Spleen (tissue), 11 donors: ENCODE measurements at regions not wholly inside any gene's neighbourhood (a gene's known extent, or its start where the extent isn't known, plus 50 kb on each side); places are given as distances from the start of the nearest gene placed in this dataset.

ENCODE experiments used
- DNase-seq: peaks from one replicate; pipeline ENCODE4 v3.0.0-alpha.2; 2020
- H3K27ac ChIP-seq, 8 donors: fragments of 200-600 bp; sonication (generic) in 7 of 8; 1 replicate in 4 of 8; 2 replicates in 4 of 8; pipeline versions ENCODE4 v1.5.0 to v1.8.0; 2016 to 2021; ENCODE audit warnings: inconsistent platforms in 4 of 8, mild to moderate bottlenecking in 4 of 8, moderate library complexity in 1 of 8
- H3K27me3 ChIP-seq, 7 donors: fragments of 200-600 bp; sonication (generic) in 6 of 7; replicated peaks in 1 of 7; 1 replicate in 4 of 7; 2 replicates in 3 of 7; pipeline versions ENCODE4 v1.5.0 to v1.8.0; 2016 to 2021; ENCODE audit warnings: inconsistent platforms in 3 of 7, mild to moderate bottlenecking in 1 of 7
- H3K36me3 ChIP-seq, 6 donors: fragments of 200-600 bp; sonication (generic) in 5 of 6; 1 replicate in 4 of 6; 2 replicates in 2 of 6; pipeline versions ENCODE4 v1.5.0 to v1.8.0; 2016 to 2021; ENCODE audit warnings: inconsistent platforms in 2 of 6
- H3K4me1 ChIP-seq, 6 donors: fragments of 200-600 bp; sonication (generic) in 5 of 6; 1 replicate in 3 of 6; 2 replicates in 3 of 6; pipeline versions ENCODE4 v1.5.0 to v1.8.0; 2016 to 2021; ENCODE audit warnings: inconsistent platforms in 3 of 6
- H3K4me3 ChIP-seq, 8 donors: fragments of 200-600 bp; sonication (generic) in 7 of 8; 1 replicate in 4 of 8; 2 replicates in 4 of 8; pipeline versions ENCODE4 v1.5.0 to v1.8.0; 2016 to 2021; ENCODE audit warnings: inconsistent platforms in 4 of 8, mild to moderate bottlenecking in 4 of 8, moderate library complexity in 2 of 8
- H3K9me3 ChIP-seq, 8 donors: fragments of 200-600 bp; sonication (generic) in 7 of 8; 1 replicate in 4 of 8; 2 replicates in 4 of 8; pipeline versions ENCODE4 v1.5.0 to v1.8.0; 2016 to 2021; ENCODE audit warnings: inconsistent platforms in 4 of 8
- POLR2A ChIP-seq, 3 donors: fragments of 450-650 bp; IDR thresholded peaks; one replicate each; pipeline ENCODE4 v1.5.1; 2017; ENCODE audit warnings: antibody characterized with exemption in 3 of 3, mild to moderate bottlenecking in 1 of 3
- POLR2AphosphoS5 ChIP-seq, 3 donors: sonication (generic); formaldehyde crosslinking; IDR thresholded peaks; one replicate each; pipeline ENCODE4 v1.5.1; 2017; ENCODE audit warnings: antibody characterized with exemption in 3 of 3
- WGBS, 5 donors: extraction: QIAGEN DNeasy Blood & Tissue Kit in 3 of 5; methylation state at CpG; one replicate each; pipeline versions ENCODE4 v1.1.5 to v1.1.7; 2013 to 2018; 5-methylcytosine and 5-hydroxymethylcytosine counted together
- intact Hi-C: fragments of 100-400 bp; cut with DNase I; formaldehyde crosslinking; loops from one replicate; pipeline ENCODE4 v1.15.0; 2023; ENCODE audit warnings: low total_unique reads
- TF ChIP-seq, protein P1 (sequence below), 11 experiments: fragments of 200-600 bp in 7 of 11; fragments of 450-650 bp in 4 of 11; sonication (generic) in 4 of 11; IDR thresholded peaks in 8 of 11; conservative IDR thresholded peaks in 3 of 11; 1 replicate in 7 of 11; 2 replicates in 4 of 11; pipeline versions ENCODE4 v1.4.0 to v1.8.0; 2016 to 2021; ENCODE audit warnings: antibody characterized with exemption in 11 of 11, inconsistent platforms in 4 of 11, mild to moderate bottlenecking in 1 of 11
- donor health status: healthy with polysubstance abuse.
- donor health status: DM: no; HTN: no; CAD: no; lungs with moderate emphysema.
- donor health status: DM: no; HTN: no; CAD: no.
- donor health status: Bipolar disorder and iron deficiency.
- donor health status: healthy.
- donor health status: DM: no; HTN: no; CAD: no.
- donor health status: DM: yes; HTN: yes; CAD: no.

DNA sequence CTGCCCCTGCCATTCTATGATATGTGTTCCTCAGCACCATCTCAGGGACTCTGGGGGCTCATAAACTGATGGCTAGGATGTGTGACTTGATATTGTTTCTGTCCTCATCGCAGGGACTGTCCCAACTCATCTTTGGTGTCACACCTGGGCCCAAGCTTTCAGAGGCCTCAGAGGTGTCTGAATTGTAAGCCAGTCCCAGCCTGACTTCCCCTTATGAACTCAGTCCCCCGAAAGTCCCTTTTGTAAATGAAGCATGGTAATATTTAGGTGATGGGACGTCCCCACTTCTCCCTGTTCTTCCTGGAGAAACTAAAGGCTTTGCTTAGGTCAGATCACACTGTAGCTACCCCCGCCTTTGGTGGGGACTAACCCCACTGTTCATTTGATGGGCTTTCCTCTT lies 142.4 kb upstream of the TLE3 start:
- 48 to 76% (median 56%) methylated on average over 4 of the region's 4 CpGs for WGBS, 5 donors

DNA sequence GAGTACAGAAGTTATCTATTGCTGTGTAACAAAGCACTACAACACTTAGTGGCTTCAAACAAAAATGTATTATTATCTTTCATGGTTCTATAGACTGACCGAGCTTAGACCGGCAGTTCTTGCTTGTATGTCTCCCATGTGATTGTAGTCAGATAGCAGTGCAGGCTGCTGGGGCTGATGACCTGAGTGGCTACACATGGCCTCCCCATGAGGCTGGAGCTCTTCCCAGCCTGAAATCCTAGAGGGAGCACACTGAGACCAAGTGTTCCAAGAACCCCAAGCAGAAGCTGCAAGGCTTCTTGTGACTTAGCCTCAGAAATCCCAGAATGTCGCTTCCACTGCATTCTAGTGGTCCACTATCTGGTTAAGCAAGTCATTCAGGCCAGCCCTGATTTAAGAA lies 141.2 kb upstream of the TLE3 start:
- WGBS, 5 donors: 90 to 99% (median 96%) methylated on average over 3 of the region's 3 CpGs
- TF ChIP-seq POLR2A (IDR thresholded peaks at IDR 0.05): no peak
- TF ChIP-seq POLR2AphosphoS5 (IDR thresholded peaks at IDR 0.05): no peak
- TF ChIP-seq, protein P1, sequence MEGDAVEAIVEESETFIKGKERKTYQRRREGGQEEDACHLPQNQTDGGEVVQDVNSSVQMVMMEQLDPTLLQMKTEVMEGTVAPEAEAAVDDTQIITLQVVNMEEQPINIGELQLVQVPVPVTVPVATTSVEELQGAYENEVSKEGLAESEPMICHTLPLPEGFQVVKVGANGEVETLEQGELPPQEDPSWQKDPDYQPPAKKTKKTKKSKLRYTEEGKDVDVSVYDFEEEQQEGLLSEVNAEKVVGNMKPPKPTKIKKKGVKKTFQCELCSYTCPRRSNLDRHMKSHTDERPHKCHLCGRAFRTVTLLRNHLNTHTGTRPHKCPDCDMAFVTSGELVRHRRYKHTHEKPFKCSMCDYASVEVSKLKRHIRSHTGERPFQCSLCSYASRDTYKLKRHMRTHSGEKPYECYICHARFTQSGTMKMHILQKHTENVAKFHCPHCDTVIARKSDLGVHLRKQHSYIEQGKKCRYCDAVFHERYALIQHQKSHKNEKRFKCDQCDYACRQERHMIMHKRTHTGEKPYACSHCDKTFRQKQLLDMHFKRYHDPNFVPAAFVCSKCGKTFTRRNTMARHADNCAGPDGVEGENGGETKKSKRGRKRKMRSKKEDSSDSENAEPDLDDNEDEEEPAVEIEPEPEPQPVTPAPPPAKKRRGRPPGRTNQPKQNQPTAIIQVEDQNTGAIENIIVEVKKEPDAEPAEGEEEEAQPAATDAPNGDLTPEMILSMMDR (IDR thresholded peaks at IDR 0.05 in 8 of 11, conservative IDR thresholded peaks at IDR 0.05 in 3 of 11): no peak
- Histone ChIP-seq H3K4me3 (no peak overlapping the region), H3K27ac (no peak overlapping the region), H3K36me3 (no peaks in the 10 kb centered on the region), H3K4me1 (peaks cover 0 to 48% (median 6%) of the 10 kb centered on the region in 6 donors), H3K9me3 (no peaks in the 10 kb centered on the region), H3K27me3 (peaks cover 0 to 24% (median 0%) of the 10 kb centered on the region in 7 donors)
- intact Hi-C loops: no loop called here
- DNase-seq: peak; percentile 8

More for the DNA sequence above, 142.4 kb upstream of the TLE3 start:
- no peaks in the 10 kb centered on the region for H3K9me3 ChIP-seq
- TF ChIP-seq, protein P1 (IDR thresholded peaks at IDR 0.05 in 8 of 11, conservative IDR thresholded peaks at IDR 0.05 in 3 of 11): no peak
- TF ChIP-seq POLR2AphosphoS5 (IDR thresholded peaks at IDR 0.05) (no peak), POLR2A (IDR thresholded peaks at IDR 0.05) (no peak)
- H3K36me3 ChIP-seq: no peaks in the 10 kb centered on the region
- H3K4me3 ChIP-seq: no peak overlapping the region
- no peak overlapping the region for H3K27ac ChIP-seq
- peaks cover 0 to 49% (median 6%) of the 10 kb centered on the region in 6 donors for H3K4me1 ChIP-seq
- intact Hi-C loops: no loop called here
- DNase-seq: peak; percentile 73
- peaks cover 0 to 24% (median 0%) of the 10 kb centered on the region in 7 donors for H3K27me3 ChIP-seq

DNA sequence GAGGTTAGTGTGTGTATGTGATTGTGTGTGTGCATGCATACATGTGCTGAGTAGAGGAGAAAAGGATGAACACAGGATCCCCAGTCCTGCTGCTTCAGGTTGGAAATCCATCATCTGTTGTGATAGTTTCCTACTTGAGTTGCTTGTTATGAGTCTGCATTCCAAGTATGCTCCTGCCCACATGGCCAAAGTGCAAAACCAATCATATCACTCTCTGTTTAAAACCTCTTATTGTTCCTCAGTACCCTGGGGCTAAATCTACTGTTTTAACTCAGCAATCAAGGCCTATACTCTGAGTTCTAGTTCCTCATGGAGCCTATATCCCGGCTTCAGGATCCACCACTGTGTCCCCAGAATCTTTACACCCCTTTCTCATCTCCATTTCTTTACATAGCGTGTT lies 139.9 kb upstream of the TLE3 start:
- DNase-seq: no peak
- intact Hi-C loops: no loop called here
- peaks cover 0 to 14% (median 0%) of the 10 kb centered on the region in 7 donors for H3K27me3 ChIP-seq
- H3K4me3 ChIP-seq: no peak overlapping the region
- peaks cover 0 to 4% (median under 1%) of the 10 kb centered on the region in 8 donors for H3K9me3 ChIP-seq
- H3K27ac ChIP-seq: no peak overlapping the region
- no peaks in the 10 kb centered on the region for H3K36me3 ChIP-seq
- TF ChIP-seq, protein P1 (IDR thresholded peaks at IDR 0.05 in 8 of 11, conservative IDR thresholded peaks at IDR 0.05 in 3 of 11): no peak
- TF ChIP-seq POLR2AphosphoS5 (IDR thresholded peaks at IDR 0.05) (no peak), POLR2A (IDR thresholded peaks at IDR 0.05) (no peak)
- 91 to 100% (median 94%) methylated on average over 2 of the region's 2 CpGs for WGBS, 5 donors
- H3K4me1 ChIP-seq: peaks cover 0 to 36% (median 5%) of the 10 kb centered on the region in 6 donors

DNA sequence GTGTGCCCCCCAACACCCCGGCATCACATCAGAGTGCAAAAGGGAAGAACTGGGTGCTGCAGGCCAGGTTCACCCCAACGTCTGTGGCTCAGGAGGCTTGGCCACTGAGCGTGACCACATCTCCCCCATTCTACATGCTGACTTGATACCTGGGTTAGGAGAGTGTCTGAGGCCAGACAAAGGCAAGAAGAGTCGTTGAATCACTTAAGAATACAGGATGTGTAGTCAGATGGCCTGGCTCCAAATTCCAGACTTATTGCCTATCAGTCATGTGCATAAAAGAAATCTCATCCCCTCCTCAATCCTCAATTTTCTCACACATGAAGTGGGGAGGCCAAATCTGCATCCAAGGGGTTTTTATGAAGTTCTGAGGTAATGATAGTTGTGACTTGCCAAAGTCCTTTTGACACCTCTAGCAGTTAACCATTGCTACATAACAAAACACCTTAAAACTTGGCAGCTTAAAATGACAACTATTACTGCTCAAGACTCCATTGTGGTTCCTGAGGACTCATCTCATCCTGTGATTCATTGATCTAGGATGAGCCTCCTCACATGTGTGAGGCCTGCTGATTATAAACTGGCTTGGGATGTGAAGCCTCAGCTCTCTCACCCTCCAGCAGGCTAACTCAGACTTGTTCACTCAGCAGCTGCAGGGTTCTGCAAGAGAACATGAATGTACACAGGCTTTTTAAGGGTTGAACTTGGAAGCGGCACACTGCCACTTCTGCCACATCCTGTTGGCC lies 138.8 kb upstream of the TLE3 start:
- intact Hi-C loops: no loop called here
- DNase-seq: peak; percentile 58
- peaks cover 0 to 14% (median 0%) of the 10 kb centered on the region in 7 donors for H3K27me3 ChIP-seq
- H3K27ac ChIP-seq: no peak overlapping the region
- H3K36me3 ChIP-seq: no peaks in the 10 kb centered on the region
- H3K9me3 ChIP-seq: peaks cover 2 to 15% (median 12%) of the 10 kb centered on the region in 8 donors
- TF ChIP-seq, protein P1 (IDR thresholded peaks at IDR 0.05 in 8 of 11, conservative IDR thresholded peaks at IDR 0.05 in 3 of 11): no peak
- TF ChIP-seq POLR2AphosphoS5 (IDR thresholded peaks at IDR 0.05) (no peak), POLR2A (IDR thresholded peaks at IDR 0.05) (no peak)
- 43 to 63% (median 57%) methylated on average over 5 of the region's 5 CpGs for WGBS, 5 donors
- no peak overlapping the region for H3K4me3 ChIP-seq
- peaks cover 0 to 29% (median 2%) of the 10 kb centered on the region in 6 donors for H3K4me1 ChIP-seq
